Nucleus accumbens (tissue), 56 donors: ENCODE measurements at regions not wholly inside any gene's neighbourhood (a gene's known extent, or its start where the extent isn't known, plus 50 kb on each side); places are given as distances from the start of the nearest gene placed in this dataset.
A peak's percentile ranks its signal among the peaks of the same experiment; 100 is the strongest.

ENCODE experiments used
- DNase-seq, 56 donors: peaks; one replicate each; lab custom pipeline; 2025; lab: John Stamatoyannopoulos, UW

GRCh38 chr5:97388794-97389193 is 205.7 kb upstream of the RIOK2 start:
- no peak for DNase-seq

DNA sequence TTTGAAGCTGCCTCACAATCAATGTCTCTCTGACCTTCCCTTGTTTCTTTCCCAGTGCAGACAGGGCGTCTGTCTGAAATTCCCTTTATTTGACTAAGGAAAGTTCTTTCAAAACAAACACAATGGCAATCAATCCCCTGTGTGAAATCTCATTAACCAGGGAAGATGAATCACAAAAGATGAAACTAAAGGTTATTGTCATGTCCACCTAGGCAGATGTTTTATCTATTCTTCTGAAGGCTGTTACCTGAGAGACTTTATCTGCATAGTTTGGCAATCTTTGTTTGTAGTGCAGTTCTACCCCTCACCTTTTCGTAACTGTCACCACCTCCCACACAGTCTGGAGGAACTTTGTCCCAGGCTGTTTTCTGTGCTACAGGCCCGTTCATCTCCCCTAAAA is 217.5 kb upstream of the RIOK2 start:
- DNase-seq: no peak

GRCh38 chr5:97405941-97406340 is 222.9 kb upstream of the RIOK2 start:
- no peak for DNase-seq

- no peak for DNase-seq
Measured at GRCh38 chr5:97406946-97407676, 224.1 kb upstream of the RIOK2 start.

DNA sequence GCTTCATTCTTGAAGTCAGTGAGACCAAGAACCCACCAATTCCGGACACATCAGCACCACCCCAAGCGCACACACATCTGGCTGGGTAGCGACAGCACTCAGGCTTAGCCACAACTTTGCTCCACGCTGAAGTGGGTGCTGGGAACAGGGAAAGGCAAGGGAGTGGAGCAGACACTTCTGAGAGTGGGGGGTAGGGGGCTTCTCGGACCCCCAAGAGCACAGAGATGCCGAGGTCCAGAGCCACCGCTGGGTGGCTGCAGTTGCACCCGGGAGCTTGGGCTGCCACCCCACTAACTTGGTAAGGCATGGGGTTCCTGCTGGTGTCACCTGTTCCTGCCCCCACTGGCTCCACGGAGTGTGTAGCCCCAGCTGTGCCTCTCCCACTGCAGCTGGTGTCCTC is 225.3 kb upstream of the RIOK2 start:
- no peak for DNase-seq

DNA sequence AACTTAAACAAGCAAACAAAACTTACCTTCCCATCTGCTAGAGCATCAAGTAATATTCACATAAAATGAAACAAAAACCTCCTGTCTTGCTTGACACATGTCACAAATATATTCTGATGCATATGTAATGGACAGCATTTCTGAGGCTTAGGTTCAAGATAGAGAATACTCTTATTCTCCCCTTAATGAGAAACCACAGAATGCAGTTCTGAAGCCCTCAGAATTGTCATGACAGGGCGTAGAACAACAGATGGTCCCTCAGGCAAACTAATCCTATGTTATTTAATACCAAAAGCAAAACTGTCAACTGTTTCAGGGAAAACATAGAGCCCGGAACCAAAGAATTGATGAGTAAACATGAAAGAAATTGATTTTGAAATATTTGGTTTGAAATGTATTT is 229.9 kb upstream of the RIOK2 start:
- DNase-seq: no peak

GRCh38 chr5:97417986-97418385 is 234.9 kb upstream of the RIOK2 start:
- no peak for DNase-seq

DNA sequence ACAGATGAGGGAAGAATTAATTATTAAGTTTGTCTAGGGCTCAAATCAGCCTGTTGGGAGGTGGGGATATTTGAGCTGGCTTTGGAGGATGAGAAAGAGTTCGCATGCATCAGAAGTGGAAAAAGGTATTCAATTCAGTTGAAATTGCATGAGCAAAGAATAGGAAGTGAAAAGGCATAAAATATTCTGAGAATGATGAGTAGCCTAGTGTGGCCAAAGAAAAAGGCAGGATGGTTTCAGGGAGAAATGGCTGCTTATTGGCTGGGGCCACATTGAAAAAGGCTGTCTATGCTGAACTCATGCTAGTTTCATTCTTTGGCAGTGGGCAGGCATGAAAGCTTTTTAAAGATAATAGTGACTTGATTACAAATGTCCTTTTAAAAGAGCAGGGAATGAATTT is 235.4 kb upstream of the RIOK2 start:
- DNase-seq: no peak

- DNase-seq: no peak
Measured at GRCh38 chr5:97420646-97421045, 237.6 kb upstream of the RIOK2 start.

- DNase-seq: no peak
Measured at GRCh38 chr5:97422678-97423077, 239.6 kb upstream of the RIOK2 start.

- DNase-seq: peak in 10 of 56 donors; percentile 1 to 44 (median 10)
Measured at GRCh38 chr5:97425511-97425910, 242.5 kb upstream of the RIOK2 start.

DNA sequence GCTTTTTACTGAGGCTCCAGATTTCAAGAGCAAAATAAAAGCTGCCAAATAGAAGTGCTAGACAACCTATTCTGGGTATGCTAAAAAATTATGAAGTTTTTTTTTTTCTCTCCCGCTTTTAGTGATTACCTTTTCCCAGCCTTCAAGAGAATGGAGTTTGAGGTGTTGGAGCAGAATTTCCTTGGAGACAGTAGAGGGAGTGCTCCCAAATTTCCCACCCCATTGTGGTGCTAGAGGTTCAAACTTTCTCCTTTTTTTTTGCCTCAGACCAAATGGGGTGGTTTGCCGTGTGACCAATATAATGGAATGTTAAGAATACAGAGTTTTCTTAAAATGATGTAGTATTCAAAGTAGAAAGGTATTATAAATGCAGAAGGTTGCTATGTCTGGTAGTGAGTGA is 244.2 kb upstream of the RIOK2 start:
- no peak for DNase-seq

DNA sequence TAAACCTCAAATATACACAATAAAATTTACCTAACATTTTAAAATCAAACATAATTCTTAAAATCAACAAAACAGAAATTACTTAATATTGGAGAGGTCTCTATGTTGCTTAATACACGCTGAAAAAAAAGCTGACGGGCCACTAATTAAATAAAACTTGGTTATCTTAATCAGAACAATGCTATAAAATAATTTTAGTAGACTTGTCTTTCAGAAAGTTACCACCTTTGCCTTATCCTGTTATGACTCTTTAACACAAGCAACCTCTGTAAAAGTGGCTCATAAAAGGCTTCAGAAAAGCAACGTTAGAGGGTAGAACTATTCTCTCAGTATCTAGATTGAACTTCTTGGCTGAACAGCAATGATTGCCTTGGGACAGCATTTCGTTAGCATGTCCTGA is 251.0 kb upstream of the RIOK2 start:
- no peak for DNase-seq

DNA sequence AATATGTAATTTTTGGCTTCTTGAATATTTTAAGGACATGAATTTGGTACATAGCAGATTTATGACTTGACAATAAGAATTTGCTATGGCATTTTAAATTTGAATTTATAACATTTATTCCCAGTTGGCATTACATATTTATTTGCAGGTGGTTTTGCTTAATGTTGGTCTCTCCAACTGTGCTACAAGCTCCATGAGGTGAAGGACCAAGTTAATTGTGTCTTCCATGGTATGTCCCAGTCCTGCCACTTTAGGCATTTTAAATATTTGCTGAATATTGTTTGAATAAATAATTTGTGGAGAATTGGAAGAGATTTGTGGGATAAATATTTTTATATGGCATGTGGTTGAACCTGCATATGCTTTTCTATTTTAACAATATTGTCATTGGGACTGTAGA is 253.4 kb upstream of the RIOK2 start:
- no peak for DNase-seq

GRCh38 chr5:97443740-97444139 is 260.7 kb upstream of the RIOK2 start:
- DNase-seq: no peak

GRCh38 chr5:97449172-97449571 is 266.1 kb upstream of the RIOK2 start:
- no peak for DNase-seq

GRCh38 chr5:97452646-97453045 is 269.6 kb upstream of the RIOK2 start:
- DNase-seq: peak in 29 of 56 donors; percentile 1 to 59 (median 17)

- DNase-seq: no peak
Measured at GRCh38 chr5:97453263-97453662, 270.2 kb upstream of the RIOK2 start.

DNA sequence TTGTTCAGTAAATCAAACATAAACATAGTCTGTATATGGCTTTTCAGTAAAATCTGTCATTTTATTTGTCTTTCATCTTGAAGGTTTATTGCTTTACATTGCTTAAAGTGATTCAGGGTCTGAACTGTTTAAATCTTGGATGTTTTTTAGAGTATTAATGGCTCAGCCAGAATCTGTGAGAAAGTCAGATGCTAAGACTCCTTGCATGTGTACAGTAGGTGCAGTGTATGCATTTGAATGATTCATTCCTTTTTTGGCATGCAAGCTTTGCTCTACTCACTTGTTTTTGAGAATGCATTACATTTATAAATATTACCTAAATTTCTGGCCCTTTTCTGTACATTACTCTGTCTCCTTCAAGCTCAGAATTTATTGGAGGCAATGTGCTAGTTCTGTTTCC is 271.0 kb upstream of the RIOK2 start:
- DNase-seq: no peak

- no peak for DNase-seq
Measured at GRCh38 chr5:97455996-97456395, 272.9 kb upstream of the RIOK2 start.

- no peak for DNase-seq
Measured at GRCh38 chr5:97458851-97459250, 275.8 kb upstream of the RIOK2 start.

DNA sequence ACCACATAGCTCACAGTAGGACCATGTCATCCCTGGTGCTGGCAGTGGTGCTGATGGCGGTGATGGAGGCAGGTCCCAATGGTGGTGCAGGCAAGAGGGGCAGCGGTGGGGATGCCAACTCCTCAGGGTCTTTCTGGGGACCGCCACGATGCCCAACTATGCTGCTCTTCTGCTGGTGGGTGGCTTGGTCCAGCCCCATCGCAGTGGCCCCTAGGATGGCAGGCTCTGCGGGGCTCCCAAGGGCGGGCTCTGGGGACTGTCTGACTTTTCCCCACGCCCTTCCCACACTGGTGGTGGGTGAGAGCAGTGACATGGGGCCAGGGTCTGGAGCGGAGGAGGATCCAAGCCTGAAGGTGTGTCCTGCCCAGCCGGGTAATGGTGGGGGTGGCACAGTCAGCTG is 288.9 kb upstream of the RIOK2 start:
- no peak for DNase-seq

DNA sequence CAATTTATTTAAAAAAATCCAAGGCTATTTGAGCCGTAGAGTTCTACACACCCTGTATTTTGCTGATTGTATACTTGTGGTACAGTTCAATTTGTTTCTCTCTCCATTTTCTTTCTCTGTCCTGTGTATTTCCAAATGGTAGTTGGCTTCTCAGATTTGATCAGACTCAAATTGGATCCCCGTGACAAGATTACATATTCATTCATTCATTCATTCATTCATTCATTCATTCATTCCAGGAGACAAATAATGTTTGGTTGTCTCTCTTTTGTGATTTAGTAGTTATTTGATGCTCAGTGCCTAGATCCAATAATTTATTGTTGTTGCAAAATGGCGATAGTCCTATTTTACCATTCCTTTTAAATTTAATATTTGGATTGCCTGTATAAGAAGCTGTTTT is 292.8 kb upstream of the RIOK2 start:
- DNase-seq: no peak
